Skin of body (tissue), 1 donor: ENCODE measurements at regions not wholly inside any gene's neighbourhood (a gene's known extent, or its start where the extent isn't known, plus 50 kb on each side); places are given as distances from the start of the nearest gene placed in this dataset.
A peak's percentile ranks its signal among the peaks of the same experiment; 100 is the strongest.

ENCODE experiments used
- DNase-seq: peaks from one replicate; lab custom pipeline; 2025; lab: John Stamatoyannopoulos, UW

DNA sequence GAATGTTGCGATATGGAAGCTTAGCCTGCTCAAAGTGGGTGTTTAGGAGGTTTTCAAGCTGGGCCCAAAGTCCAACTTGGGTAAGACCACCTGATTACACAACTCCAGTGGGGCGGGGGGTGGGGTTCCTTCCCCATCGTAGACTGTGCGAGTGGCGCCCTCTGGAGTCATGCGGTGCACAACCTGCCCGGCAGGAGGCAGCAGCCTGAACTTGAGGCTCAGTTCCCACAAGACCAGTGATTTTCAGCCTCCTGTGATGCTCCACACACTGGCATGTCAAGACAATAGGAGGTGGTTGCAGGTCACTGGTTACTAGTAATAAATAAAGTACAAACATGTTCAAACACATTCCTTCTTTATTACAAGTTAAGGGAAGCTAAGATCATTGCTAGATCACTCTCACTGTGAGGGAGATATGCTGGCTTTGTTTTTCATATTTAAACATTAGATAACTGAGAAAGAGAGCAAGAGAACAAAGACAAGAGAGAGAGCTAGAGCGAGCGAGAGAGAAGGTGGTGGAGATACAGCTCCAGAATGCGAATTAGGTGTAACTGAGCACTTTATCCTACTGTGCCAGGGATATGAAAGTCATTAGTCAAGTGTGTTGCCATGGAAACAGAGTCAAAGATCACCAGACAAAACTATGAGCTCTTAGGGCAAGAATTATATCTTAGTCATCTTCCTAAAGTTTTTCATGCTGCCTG, 97.4 kb upstream of the BMPER start:
- no peak for DNase-seq

DNA sequence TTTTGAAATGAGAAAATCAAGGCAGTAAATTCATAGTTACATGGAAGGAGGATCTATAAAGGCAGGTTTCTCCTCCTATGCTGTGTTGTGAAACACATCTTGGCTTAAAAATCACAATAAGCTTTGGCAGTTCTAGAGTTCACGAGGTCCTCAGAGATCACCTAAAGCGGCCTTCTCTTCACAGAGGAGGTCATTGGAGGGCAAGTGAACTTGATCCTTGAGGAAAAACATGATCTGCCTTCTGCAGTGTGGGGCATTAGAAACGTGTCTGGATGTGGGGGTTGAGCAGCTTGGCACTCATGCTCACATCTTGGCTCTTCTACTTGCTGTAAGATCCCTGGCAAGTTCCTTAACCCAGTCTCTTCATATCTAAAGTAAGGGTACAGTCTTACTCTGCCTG, 96.1 kb upstream of the BMPER start:
- no peak for DNase-seq

DNA sequence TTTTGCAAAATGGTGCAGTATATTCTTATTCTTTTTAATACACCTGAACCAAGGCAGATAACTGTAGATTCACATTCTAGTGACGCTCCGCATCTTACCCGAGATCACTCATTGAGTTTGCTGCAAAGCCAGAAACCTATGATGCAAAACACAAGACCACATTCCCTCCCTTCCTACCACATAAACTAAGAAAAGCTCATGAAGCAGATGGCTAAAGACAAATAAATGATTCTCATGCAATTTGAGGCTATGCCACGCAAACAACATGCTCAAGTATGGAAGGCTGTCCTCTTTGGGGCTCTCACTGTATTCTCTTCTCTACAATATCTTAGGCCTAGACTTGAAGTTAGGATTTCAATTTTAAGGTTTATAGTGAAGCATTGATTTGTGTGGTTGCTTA, 95.0 kb upstream of the BMPER start:
- no peak for DNase-seq

DNA sequence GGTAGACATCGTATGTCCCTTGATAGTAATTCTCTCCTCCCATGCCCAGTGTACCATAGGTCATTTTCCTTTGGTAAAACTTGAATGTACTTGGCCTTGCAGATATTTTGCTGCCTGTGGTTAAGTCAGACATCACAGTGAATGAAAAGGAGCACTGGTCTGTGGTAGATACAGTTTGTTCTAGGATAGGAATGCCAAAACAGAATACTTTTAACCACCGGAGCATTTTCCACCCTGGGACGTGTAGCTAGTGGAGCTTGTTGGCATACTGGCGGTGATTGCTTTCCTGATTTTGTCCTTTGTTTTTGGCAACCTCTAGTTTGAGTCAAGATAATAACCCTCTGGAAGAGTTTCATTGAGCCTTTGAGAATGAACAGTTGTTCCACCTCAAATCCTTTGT, 92.0 kb upstream of the BMPER start:
- DNase-seq: no peak

DNA sequence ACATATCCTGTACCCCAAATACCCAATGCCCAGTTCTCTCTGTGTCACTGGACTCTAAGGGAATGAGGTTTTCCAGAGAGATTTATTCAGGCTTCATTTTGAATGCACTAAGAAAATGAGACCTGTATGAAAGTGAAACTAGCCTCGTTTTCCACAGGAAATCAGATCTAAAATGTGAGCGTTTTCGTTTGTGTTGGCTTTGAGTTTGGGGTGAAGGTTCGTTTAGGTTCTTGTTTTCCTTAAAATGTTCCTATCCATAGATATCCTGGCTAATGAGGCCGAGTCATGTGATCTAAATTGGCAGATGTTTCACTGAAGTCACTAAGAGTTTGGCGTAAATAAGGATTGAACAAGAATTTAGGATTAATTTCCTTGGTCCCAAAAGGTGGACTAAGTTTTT, 90.9 kb upstream of the BMPER start:
- DNase-seq: no peak

DNA sequence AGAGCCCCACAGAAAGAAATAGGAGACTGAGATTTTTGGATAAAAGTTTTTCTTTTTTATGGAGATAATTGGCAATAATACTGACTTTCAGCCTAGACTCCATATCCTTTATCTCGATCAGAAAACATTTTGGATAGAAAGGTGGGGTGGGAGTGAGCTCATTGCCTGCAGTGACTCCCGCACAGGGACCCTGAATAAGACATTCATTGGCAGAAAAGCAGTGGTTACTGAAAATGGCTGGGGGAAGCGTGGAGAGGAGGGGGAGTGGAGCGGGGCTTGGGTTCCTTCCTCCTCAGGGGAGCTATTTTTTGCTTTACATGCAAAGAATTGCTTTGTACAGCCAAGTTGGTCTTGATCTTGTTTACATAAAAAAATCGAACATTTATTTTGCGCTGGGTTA, 90.4 kb upstream of the BMPER start:
- DNase-seq: no peak

DNA sequence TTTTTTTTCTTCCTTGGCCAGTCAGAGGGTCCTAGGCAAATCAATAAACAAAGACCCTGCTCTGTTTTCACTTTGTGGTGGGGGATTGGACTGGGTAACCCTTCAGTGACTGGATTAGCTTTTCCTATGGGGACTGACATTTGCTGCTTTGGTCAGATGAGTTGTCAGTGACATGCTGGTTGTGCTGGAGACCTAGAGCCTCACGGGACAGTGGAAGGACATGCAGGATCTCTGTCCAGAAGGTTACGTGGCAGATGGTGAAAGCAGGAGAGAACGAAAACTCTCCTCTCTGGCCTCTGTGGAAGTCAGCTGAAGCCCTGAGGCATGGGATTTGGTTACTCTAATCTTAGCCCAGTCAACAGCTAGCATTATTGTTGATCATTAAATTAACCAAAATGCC, 90.0 kb upstream of the BMPER start:
- no peak for DNase-seq

DNA sequence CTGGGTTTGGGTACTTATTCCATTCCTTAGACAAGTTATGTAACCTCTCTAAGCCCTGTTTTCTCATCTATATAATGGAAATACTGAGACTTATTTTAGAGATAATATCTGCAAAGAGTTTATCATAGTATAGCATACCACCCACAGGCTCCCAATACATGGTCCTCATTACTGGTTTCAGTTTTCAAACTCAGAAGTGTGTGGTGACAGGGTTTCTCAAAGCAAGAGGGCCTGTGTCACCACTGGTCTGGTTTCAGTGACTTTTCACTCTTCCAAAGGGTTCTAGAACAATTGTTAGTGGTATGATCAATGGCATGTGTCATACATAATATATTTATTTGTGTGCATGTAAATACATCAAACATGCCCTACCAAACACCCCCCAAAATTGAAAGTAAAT, 89.2 kb upstream of the BMPER start:
- no peak for DNase-seq

DNA sequence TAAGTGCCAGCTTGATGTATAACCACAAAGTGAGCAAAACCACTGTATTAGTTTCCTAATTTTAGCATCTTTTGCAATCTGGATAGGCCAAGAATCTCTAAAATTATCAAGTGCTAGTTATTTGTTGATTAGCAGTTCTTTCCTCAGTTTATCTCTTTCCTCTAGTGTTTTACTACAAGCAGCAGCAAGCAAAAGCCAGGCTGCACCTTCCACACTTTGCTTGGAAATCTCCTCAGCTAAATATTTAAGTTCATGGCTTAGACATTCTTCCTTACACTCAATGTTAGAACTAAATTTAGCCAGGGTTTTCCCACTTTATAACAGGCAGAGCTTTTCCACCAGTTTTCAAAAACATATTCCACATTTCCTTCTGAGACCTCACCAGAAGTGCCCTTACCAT, 85.7 kb upstream of the BMPER start:
- no peak for DNase-seq

DNA sequence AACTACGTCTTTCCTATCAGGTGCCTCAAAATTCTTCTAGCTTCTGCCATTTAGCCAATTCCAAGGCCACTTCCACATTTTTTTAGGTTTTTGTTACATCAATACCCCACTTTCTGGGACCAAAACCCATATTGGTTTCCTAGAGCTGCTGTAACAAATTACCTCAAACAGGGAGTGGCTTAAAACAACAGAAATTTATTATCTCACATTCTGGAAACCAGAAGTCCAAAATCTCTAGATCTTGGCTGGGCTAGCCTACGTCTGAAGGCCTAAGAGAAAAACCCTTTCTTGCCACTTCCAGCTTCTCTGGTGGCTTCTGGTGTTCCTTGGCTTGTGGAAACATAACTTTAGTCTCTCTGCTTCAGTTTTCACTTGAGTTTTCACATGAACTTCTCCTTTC, 85.1 kb upstream of the BMPER start:
- no peak for DNase-seq

DNA sequence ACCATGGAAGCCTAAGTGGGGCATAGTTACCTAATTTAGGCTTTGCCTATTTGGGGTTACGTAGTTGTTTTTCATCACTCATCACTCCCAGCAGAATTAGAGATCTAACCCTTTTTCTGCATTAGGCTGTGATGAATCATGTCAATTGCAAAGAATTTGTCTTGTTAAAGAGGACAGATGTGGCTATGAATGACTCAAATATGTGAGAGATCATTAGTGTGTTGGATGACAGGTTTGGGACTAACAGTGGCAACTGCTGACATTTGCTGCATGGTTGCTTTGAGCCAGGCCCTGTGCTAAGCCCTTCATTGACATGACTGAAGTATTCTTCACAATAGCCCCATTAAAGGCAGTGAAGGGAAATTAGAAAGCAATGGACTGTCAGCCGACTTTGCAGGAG, 83.4 kb upstream of the BMPER start:
- DNase-seq: no peak

DNA sequence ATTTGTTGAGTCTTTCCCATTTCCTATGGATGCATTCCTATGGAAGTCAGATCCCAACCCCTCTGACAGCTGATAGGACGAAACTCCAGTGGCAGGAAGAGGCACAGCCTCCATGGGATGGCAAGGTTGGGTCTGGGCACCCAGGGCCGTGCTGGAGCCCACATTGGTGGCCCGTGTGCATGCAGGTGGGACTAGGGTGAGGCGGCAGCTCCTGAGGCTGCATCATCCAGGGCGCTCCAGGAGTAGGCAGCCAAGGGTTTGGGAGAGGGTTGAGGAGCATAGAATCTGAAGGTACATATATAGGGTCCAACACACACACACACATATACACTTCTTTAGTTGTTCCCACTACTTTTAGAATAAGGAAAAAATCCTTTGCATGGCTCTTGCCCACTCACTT, 81.4 kb upstream of the BMPER start:
- no peak for DNase-seq

DNA sequence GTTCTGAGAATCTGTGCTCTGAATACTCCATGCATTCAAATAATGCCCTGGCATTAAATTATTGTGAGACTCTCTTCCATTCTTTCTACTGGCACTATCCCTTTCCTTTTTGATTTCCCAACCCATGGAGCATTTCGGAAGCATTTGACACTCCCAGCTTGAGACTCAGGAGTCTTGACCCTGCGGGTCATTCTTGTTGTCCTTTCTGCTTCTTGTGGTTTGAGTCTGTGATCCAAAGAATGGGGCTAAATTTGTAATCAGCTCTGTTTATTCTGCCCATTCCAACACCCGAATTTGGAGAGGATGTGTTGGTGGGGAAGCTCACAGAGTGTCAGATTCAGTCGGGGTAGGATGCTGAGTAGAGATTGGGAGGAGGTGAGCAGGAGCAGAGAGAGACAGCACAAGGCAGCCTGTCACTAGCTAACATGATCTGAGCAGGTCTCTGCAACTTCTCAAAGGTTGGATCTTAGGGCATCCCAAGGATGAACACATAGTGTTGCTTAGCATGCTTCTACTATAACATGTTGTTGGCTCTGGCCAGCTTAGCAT, 80.4 kb upstream of the BMPER start:
- DNase-seq: no peak

DNA sequence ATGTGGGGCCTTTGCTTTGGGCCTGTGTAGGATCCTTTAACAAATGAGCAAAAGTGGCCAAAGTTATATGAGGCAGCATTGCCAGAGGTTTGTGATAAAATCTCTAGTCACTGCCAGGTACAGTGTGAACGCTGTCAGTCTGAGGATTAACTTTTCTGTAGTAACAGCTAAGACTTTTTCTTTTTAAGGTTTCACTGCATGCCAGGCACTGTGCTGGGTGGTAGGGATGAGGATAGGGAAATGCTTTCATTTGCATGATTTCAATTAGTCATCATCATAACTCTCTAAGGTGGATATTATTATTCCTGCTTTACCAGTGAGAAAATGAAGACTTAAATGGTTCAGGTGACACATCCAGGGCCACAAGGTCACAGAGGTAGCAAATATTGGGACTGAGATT, 79.7 kb upstream of the BMPER start:
- no peak for DNase-seq

DNA sequence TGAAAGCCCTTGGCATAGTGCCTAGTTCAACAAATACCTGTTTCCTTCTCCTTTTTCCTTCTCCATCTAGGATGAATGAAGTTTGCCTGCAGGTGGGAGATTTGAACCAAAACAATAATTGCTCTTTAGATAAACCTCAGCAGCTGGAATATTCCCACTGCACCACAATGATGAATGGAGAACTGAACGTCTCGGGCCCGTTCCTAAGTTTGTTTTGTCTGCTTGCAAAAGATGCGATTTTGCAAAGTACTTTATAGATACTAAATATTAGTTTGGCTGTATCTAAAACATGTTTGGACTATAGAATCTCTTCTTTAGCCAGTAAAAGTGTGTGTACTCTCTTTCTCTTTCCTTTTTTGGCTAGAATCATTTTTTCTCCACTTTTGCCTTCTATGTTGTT, 75.8 kb upstream of the BMPER start:
- DNase-seq: no peak

DNA sequence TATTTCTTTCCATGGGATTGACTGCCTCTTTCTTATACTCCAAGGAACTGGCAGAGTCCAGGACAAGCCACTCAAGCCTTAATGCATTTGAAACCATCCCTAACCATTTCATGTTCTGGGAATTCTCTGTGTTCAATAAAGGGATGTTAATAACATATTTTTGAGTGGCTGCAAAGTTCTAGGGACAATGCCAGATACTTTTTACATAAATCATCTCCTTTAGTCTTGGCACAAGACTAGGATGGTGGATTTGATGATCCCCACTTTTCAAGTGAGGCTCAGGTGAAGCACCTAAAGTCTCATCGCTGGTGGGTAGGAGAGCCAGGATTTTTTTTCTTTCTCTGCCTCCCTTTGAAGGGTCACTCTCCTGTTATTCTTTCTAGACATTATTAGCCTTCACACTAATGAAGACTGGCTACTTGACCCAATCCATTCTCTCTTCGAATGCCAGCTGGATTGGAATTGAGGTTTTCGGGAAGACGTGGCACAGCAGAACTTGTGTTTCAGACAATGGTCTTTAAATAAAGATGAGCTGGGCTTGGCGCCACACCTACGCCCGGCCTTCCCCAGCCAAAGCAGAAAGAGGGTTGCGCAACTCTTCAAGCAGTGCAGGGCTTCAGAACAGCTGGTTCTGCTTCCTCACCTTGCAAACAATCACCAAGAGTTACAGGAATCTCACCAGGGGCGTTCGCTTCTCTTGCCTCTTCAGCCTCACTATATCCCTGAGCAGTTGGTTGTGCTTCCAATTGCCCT, 73.8 kb upstream of the BMPER start:
- peak; percentile 53 for DNase-seq

DNA sequence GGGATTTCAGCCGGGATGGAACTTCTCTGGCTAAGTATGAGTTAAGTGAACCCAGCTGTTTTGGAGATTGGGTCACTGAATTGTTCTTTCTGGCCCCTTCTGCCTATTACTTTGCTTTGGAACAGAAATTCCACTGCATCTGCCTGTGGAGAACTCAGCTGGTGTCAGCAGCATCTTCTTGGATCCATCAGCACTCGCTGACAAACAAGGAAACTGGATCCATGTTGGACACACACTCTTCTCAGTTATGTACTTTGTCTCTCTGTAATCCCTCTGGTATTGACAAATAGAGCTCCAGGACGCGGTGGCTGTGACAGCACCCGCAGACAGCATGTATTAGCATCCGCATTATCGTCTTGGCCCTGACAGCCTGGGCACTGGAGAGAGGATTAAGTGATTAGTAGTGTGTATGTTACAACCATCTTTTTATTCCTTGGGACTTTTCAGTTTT, 73.0 kb upstream of the BMPER start:
- DNase-seq: peak; percentile 83

DNA sequence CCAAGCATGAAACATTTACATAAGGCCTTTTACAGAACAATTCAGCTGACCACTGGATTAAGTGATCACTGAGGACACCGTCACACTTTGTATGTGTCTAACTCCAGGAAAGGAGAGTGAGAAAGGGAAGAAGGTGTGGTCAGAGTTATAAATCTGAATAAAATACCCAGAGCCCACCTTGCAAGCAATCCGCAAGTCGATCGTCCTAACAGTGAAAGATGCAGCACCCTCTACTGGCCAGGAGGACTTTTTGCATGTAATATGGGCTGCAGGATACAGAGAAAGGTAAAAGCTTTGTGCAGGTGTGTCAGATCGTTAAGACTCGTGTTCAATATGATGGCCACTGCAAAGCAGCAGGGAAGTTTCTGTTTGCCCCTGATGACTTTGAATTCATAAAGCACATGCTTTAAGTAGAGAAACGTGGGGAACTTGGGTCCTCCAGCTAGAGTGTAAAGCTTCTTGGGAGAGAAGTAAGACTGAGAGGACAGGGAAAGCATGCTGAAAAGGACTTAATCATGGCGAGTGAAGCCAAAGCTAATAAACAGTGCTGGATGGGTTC, 68.5 kb upstream of the BMPER start:
- no peak for DNase-seq

DNA sequence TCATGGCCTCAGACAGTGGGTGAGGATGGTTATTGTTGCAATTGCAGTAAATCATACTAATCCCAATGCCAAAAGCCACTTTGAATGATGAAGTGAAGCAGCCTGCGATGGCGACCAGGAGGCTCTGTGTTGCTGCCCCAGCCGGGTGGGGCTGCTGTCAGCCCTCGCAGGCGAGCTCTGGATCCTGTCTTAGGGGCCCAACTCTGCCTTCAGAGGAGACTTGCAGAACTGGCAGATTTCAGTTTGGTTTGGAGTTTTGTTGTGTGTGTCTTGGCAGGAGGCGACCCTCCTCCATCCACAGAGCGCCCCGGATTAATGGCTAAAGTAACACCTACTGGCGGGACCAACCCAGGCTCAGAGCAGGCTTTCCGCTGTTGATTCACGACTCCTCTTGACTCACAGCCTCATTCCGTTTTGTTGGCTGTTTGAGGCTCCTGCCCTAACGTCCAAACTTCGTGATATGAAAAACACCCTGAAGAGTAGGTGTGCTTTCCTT, 67.9 kb upstream of the BMPER start:
- no peak for DNase-seq

DNA sequence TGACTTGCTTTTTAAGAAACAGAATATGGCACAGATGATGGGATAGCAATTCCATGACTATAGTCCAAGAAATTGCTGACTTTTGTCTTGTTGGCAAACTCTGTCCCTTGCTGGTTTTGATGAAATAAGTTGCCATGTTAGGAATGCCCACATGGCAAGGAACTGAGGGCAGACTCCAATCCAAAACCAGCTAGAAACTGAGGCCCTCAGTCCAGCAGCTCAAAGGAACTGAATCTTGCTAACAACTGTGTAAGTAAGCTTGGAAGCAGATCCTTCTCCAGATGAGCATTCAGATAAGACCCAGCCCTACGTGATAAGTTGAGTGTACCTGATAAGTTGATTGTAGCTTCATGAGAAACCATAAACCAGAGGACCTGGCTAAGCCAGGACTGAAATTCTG, 64.3 kb upstream of the BMPER start:
- no peak for DNase-seq

DNA sequence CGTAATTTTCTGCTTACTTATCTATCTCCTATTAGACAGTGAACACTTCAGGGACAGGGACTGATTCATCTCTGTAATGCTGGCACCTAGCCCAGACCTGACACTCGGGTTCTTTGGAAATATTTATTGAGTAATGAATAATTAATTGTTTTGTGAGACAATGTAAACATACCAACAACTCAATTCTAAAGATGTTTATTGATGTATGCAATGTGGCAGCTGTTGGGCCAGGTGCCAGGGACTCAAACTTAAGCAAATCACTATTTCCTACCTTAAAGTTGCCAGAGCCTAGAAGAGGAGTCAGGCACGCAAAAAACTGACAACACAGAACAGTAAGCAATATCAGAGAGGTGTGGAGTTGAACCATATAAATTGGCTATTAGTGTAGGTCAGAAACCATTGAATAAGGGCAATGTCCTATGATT, 63.6 kb upstream of the BMPER start:
- DNase-seq: peak; percentile 37

DNA sequence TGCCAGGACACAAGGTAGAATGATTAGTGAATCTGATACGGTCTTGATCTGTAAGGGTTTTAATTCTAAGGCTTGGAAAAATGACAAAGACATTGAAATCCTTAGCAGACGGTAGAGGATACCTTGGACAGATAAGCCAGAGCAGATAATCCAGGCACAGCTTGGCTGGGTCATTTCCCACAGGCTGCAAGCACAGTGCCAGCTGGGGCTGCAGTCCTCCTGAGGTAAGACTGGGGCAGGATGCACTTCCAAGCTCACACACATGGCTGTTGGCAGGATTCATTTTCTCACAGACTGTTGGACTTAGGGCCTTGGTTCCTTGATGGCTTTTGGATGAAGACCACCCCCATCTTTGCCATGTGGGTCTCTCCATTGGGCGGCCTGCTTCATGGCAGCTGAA, 63.2 kb upstream of the BMPER start:
- no peak for DNase-seq
